ENCODE measurements at regions not wholly inside any gene's neighbourhood (a gene's known extent, or its start where the extent isn't known, plus 50 kb on each side); places are given as distances from the start of the nearest gene placed in this dataset.

DNA sequence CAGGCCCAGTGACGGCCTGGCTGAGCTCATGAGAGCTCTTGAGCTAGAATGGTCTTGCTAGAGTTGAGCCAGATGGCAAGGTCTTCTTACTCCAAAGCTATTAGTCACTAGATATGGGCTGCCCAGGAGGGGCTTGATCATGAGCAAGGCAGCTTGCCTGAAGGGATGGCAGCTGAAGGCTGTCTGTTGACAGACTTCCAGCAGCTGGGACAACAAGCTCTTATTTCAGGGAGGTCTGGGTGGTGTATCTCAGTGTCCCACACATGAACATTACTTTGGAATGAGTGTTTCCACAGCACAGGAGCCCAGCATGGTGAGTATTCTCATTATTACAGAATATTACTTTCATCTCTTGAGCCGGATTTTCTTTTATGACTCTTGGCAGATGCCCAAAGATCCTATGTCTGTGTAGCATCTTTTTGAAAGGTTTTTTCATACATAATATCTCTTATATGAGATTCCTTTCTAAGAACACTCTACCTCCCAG is 414.1 kb downstream of the ARHGEF28 start:
- no peak for DNase-seq (ENCODE audit: low read depth, low spot score)

GRCh38 chr5:74037321-74037720 is 411.3 kb downstream of the ARHGEF28 start:
- DNase-seq (ENCODE audit: low read depth, low spot score), result no peak

DNA sequence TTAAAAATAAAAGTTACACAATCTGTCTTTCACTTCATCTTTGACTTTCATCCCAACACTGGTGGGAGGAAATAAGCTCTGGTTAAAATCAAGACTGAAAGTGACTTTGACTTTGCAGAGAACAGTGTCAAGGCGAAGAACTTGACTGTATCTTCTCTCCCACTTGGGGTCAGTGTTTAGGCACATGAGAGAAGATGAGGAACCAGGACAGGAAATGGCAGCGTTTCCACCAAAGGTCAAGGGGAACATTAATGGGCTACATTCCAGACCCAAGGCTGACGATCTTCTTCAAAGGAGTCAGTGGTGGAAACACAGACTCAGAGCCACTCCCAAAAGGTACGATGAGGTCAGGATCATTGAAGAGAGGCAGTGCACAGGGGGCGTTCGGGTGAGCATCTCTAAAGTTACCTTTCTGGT is 409.5 kb downstream of the ARHGEF28 start:
- peak; percentile 54 for DNase-seq (ENCODE audit: low read depth, low spot score)

GRCh38 chr5:74034733-74035132 is 408.7 kb downstream of the ARHGEF28 start:
- no peak for DNase-seq (ENCODE audit: low read depth, low spot score)

DNA sequence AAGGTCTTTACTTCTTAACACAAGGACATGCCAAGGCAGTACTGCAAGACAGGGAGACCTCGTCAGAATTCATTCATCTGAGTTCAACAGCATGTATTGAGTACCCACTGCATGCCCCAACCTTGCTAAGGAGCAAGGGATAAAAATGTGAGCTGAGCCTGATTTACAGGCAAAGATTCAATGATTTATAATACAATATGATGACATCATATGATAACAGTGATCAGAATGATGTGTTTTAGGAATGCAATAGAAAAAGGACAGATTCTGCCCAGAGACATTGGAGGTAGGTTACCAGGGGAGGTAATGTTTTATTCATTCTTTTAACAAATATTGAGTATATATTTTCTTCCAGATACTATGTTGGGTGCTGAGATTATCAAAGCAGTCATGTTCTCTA is 406.6 kb downstream of the ARHGEF28 start:
- no peak for DNase-seq (ENCODE audit: low read depth, low spot score)

- no peak for DNase-seq (ENCODE audit: low read depth, low spot score)
These were observed 405.5 kb downstream of the ARHGEF28 start for GRCh38 chr5:74031536-74031935.

DNA sequence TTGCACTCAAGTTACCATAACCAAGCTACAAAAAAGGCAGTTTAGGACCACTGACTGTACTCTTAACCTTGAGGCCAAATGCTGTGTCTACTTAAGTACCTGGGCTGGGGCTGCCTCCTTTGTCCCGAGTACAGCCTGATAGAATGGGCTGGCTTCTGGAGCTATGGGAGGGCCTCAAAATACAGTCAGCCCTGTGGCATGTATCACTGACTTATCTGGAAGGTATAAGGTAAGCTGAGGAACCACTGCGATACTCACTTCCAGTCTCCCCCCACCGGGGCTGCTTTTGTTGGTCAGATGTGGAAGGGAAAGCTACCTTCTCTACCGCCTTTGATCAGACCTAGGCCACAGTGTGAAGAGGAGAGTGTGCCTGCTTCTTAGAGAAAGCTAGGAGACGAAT is 404.8 kb downstream of the ARHGEF28 start:
- DNase-seq (ENCODE audit: low read depth, low spot score), result no peak

DNA sequence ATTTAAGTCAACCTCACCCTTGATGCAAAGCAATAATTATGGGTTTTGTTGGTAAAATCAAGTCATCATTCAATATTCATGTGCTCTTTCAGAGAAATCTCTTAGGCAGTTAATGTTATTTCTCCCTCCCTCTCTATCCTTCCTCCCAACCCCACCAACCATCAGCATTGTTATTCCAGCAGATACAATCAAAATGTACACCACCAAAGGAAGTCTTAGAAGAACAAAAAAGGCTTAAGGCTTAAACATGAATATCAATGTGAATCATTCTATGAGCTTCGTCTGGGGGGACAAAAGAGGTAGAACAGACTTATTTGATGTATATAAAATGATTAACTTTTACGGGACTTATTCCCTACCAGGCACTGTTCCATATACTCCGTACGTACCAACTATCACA is 404.4 kb downstream of the ARHGEF28 start:
- no peak for DNase-seq (ENCODE audit: low read depth, low spot score)

- no peak for DNase-seq (ENCODE audit: low read depth, low spot score)
These were observed 403.0 kb downstream of the ARHGEF28 start for GRCh38 chr5:74028976-74029375.

DNA sequence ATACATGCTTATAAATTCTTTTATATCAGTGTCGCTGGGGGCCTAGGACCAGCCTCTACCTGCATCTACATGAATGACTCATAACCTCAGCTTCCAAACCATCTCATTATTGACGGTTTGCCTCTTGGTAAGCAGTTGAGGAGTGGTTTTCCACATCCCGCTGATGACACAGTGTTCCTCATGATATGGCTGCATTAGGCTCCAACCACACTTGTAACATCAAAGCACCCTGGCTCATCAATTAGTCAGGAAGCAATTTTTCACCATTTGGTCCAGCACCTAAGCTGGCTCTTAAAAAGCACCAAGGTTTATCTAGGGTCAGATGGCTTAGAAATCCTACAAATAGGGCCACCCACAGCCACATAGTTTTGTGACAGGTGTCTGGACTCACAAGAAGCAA is 402.4 kb downstream of the ARHGEF28 start:
- peak; percentile 23 for DNase-seq (ENCODE audit: low read depth, low spot score)

- DNase-seq (ENCODE audit: low read depth, low spot score), result no peak
These were observed 401.8 kb downstream of the ARHGEF28 start for GRCh38 chr5:74027732-74028338.

- no peak for DNase-seq (ENCODE audit: low read depth, low spot score)
These were observed 400.3 kb downstream of the ARHGEF28 start for GRCh38 chr5:74026310-74026709.

GRCh38 chr5:74021126-74021525 is 395.1 kb downstream of the ARHGEF28 start:
- no peak for DNase-seq (ENCODE audit: low read depth, low spot score)

- DNase-seq (ENCODE audit: low read depth, low spot score), result no peak
These were observed 394.5 kb downstream of the ARHGEF28 start for GRCh38 chr5:74020503-74020902.

DNA sequence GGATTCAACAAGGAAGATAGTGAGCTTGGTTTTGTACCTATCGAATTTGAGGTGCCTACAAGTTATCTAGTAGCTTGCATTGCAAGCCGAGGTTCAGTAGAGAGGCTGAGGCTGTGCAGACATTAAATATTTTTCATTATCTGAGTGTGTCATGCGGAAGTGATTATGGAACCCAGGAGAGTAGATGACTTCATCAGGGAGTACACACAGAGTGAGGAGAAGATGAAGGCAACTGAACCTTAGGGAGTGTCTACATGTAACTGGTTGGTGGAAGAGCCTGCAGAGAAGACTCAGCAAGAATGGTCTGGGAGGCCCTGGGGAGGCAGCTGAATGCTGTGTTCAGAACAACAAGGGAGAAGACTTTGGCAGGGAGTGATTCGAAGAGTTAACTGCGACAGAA is 393.9 kb downstream of the ARHGEF28 start:
- no peak for DNase-seq (ENCODE audit: low read depth, low spot score)

- peak; percentile 80 for DNase-seq (ENCODE audit: low read depth, low spot score)
These were observed 391.8 kb downstream of the ARHGEF28 start for GRCh38 chr5:74017786-74018211.

DNA sequence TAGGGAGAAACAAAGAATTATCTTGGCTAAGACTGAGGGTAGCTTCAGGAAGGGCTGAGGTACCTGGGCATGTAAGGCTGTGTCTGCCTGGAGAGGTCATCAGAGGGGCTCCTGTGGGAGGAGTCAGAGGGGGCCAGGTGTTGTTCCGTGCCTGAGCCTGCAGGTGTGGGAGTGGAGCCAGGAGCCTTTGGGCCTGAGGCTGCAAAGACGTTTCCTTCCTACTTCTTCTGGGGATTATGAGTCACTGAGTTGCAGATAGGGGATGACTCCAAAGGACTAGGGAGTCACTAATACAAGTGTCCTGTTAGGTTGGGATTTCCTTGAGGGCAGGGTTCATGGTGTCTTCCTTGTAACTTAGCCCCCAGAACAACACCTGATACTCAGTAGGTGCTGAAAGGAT is 391.1 kb downstream of the ARHGEF28 start:
- peak; percentile 45 for DNase-seq (ENCODE audit: low read depth, low spot score)

- peak; percentile 40 for DNase-seq (ENCODE audit: low read depth, low spot score)
These were observed 390.4 kb downstream of the ARHGEF28 start for GRCh38 chr5:74016373-74016772.

GRCh38 chr5:74015716-74016115 is 389.7 kb downstream of the ARHGEF28 start:
- no peak for DNase-seq (ENCODE audit: low read depth, low spot score)

DNA sequence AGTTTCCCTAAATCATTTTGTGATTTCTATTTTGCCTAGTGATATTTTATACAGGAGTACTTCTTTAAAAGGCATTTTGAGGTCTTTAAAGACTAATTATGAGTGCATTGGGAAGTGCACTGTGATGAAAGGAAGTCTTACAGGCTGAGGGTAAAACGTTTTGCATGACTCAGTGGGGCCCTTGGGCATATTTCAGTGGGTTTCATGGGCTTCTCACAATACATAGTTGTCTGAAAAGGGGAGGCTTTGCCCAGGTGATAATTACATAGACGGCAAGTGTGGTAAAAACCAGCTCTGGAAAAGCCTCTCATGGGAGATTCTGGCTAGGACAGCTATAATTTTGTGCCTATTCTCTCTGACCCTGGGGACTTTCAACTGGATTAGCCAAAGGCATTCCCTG is 387.2 kb downstream of the ARHGEF28 start:
- no peak for DNase-seq (ENCODE audit: low read depth, low spot score)

- DNase-seq (ENCODE audit: low read depth, low spot score), result no peak
These were observed 383.5 kb downstream of the ARHGEF28 start for GRCh38 chr5:74009502-74009901.

DNA sequence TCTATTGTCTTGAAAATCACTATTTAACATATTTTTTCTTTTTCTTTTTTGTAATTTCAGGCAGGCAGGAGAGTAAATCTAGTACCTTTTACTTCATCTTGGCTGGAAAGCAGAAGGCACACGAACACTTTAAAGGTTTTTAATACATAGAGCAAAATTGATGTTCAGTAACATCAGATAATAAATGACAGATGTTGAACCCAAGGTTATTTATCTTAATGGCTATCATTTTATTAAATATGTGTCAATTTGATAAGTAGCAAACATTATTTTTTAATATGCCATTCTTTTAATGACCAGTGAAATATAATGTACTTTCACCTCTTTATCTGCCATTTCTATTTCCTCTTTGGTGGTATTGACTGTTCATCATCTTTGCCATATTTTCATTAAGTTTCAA is 381.2 kb downstream of the ARHGEF28 start:
- no peak for DNase-seq (ENCODE audit: low read depth, low spot score)

GRCh38 chr5:73999297-73999696 is 373.3 kb downstream of the ARHGEF28 start:
- no peak for DNase-seq (ENCODE audit: low read depth, low spot score)

DNA sequence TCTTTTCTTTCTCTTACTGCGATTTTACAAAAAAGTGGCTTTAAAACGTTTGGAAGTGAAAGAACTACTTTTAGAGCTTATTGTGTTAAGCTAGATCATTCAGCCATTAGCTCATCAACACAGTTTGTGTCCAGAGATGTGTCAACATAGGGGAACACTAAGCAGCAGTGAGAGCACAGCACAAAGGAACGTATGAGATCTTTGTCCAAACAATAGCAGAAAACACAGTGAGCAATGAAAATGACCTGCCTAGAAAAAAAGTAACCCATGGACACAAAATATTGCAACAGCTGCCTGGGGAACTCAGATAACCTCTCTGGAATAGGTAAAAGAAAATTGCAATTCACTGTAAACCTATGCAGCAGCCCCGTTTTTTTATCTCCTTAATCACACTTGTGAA is 372.5 kb downstream of the ARHGEF28 start:
- no peak for DNase-seq (ENCODE audit: low read depth, low spot score)

All from ELF-1 (cell line).